ENCODE measurements at regions not wholly inside any gene's neighbourhood (a gene's known extent, or its start where the extent isn't known, plus 50 kb on each side); places are given as distances from the start of the nearest gene placed in this dataset.

GRCh38 chr14:62001963-62002362 lies 239.7 kb downstream of the SNAPC1 start:
- no peak for DNase-seq

GRCh38 chr14:62002642-62003041 lies 240.4 kb downstream of the SNAPC1 start:
- DNase-seq, result no peak
- peaks cover 9% of the 10 kb centered on the region for H3K27me3 Mint-ChIP-seq (ENCODE audit: low read depth, poor library complexity)
- no peak overlapping the region for H3K27ac Mint-ChIP-seq
- H3K36me3 Mint-ChIP-seq (ENCODE audit: low read depth), result no peaks in the 10 kb centered on the region
- no peak for TF ChIP-seq CTCF (IDR thresholded peaks at IDR 0.05)
- H3K9me3 Mint-ChIP-seq, result peaks cover 16% of the 10 kb centered on the region
- H3K4me3 Mint-ChIP-seq, result no peak overlapping the region
- H3K4me1 Mint-ChIP-seq, result no peaks in the 10 kb centered on the region

More at GRCh38 chr14:62001963-62002362, 239.7 kb downstream of the SNAPC1 start:
- no peak for TF ChIP-seq CTCF (IDR thresholded peaks at IDR 0.05)
- Mint-ChIP-seq H3K27me3 (ENCODE audit: low read depth, poor library complexity) (peaks cover 9% of the 10 kb centered on the region), H3K4me1 (no peaks in the 10 kb centered on the region), H3K9me3 (peaks cover 16% of the 10 kb centered on the region), H3K27ac (no peak overlapping the region), H3K4me3 (no peak overlapping the region), H3K36me3 (ENCODE audit: low read depth) (no peaks in the 10 kb centered on the region)

GRCh38 chr14:62003701-62004100 lies 241.5 kb downstream of the SNAPC1 start:
- Mint-ChIP-seq H3K9me3 (peaks cover 16% of the 10 kb centered on the region), H3K27ac (no peak overlapping the region), H3K36me3 (ENCODE audit: low read depth) (no peaks in the 10 kb centered on the region), H3K27me3 (ENCODE audit: low read depth, poor library complexity) (peaks cover 4% of the 10 kb centered on the region), H3K4me1 (no peaks in the 10 kb centered on the region), H3K4me3 (no peak overlapping the region)
- no peak for TF ChIP-seq CTCF (IDR thresholded peaks at IDR 0.05)
- DNase-seq, result no peak

- Mint-ChIP-seq H3K27ac (no peak overlapping the region), H3K4me3 (no peak overlapping the region), H3K27me3 (ENCODE audit: low read depth, poor library complexity) (peaks cover 7% of the 10 kb centered on the region), H3K4me1 (no peaks in the 10 kb centered on the region), H3K9me3 (peaks cover 16% of the 10 kb centered on the region), H3K36me3 (ENCODE audit: low read depth) (no peaks in the 10 kb centered on the region)
- no peak for DNase-seq
- no peak for TF ChIP-seq CTCF (IDR thresholded peaks at IDR 0.05)
Observed at GRCh38 chr14:62006116-62006731, 244.0 kb downstream of the SNAPC1 start.

GRCh38 chr14:62015243-62015642 lies 253.0 kb downstream of the SNAPC1 start:
- no peak overlapping the region for H3K4me3 Mint-ChIP-seq
- H3K27me3 Mint-ChIP-seq (ENCODE audit: low read depth, poor library complexity), result peaks cover under 1% of the 10 kb centered on the region
- H3K36me3 Mint-ChIP-seq (ENCODE audit: low read depth), result no peaks in the 10 kb centered on the region
- no peak for TF ChIP-seq CTCF (IDR thresholded peaks at IDR 0.05)
- no peak overlapping the region for H3K27ac Mint-ChIP-seq
- DNase-seq, result no peak
- H3K9me3 Mint-ChIP-seq, result no peaks in the 10 kb centered on the region
- no peaks in the 10 kb centered on the region for H3K4me1 Mint-ChIP-seq

- no peak for TF ChIP-seq CTCF (IDR thresholded peaks at IDR 0.05)
- no peak overlapping the region for H3K4me3 Mint-ChIP-seq
- H3K27ac Mint-ChIP-seq, result no peak overlapping the region
- H3K36me3 Mint-ChIP-seq (ENCODE audit: low read depth), result no peaks in the 10 kb centered on the region
- DNase-seq, result no peak
- no peaks in the 10 kb centered on the region for H3K27me3 Mint-ChIP-seq (ENCODE audit: low read depth, poor library complexity)
- no peaks in the 10 kb centered on the region for H3K4me1 Mint-ChIP-seq
- H3K9me3 Mint-ChIP-seq, result no peaks in the 10 kb centered on the region
Observed at GRCh38 chr14:62015945-62016344, 253.7 kb downstream of the SNAPC1 start.
